GM12878 (cell line): ENCODE measurements at regions not wholly inside any gene's neighbourhood (a gene's known extent, or its start where the extent isn't known, plus 50 kb on each side); places are given as distances from the start of the nearest gene placed in this dataset.

Experiments
- ATAC-seq: fragments of 200-7000 bp; cut with Tn5 transposase; 3 replicates; pipeline ENCODE4 v1.9.1; 2020; ENCODE audit warnings: mild to moderate bottlenecking, moderate library complexity
- BruUV-seq: library from RNA; stranded (reverse); fragments of 400-500 nt; replicated peaks from 2 replicates; lab custom pipeline; 2021; lab: Mats Ljungman, UMichigan
- CTCF ChIA-PET: fragments of 300-600 bp; sonication (Branson Sonifier 250); formaldehyde crosslinking; extraction: SDS; loops from one replicate; lab custom pipeline; 2021; ENCODE audit warnings: inconsistent platforms; lab: Yijun Ruan, JAX
- POLR2A ChIA-PET: fragments of 350-600 bp; formaldehyde crosslinking; extraction: SDS; loops from one replicate; lab custom pipeline; 2021; ENCODE audit warnings: inconsistent platforms; lab: Charles Lee
- RAD21 ChIA-PET: fragments of 300-600 bp; sonication (Branson Sonifier 250); formaldehyde crosslinking; loops from one replicate; lab custom pipeline; 2023; ENCODE audit warnings: antibody characterized with exemption; ENCODE audit not compliant: unreplicated experiment; lab: Charles Lee
- SMC1A ChIA-PET: fragments of 300-600 bp; sonication (Branson Sonifier 250); formaldehyde crosslinking; loops from one replicate; lab custom pipeline; 2023; ENCODE audit not compliant: unreplicated experiment, uncharacterized antibody; lab: Charles Lee
- DNase-seq: peaks from one replicate; pipeline ENCODE4 v3.0.0-alpha.2; 2011; ENCODE audit warnings: low read depth, low spot score
- FAIRE-seq: peaks from 3 replicates; lab custom pipeline; 2011; peaks lifted over from hg19 to GRCh38; lab: Jason Lieb, UNC
- H2AFZ ChIP-seq: 2 replicates; pipeline ENCODE4 v1.6.0; 2011; ENCODE audit warnings: low read depth, low read length, control low read depth; ENCODE audit not compliant: control insufficient read depth
- H3K27ac ChIP-seq: 2 replicates; pipeline ENCODE4 v1.5.1; 2011; ENCODE audit warnings: control low read depth; ENCODE audit not compliant: control insufficient read depth, insufficient read depth
- H3K27me3 ChIP-seq, 2 experiments: replicated peaks in 1 of 2; 2 replicates each; pipeline versions ENCODE4 v1.6.0 to v1.6.1; 2011; ENCODE audit warnings: low read length in 1 of 2; ENCODE audit not compliant: control insufficient read depth in 2 of 2, insufficient read depth in 2 of 2
- H3K36me3 ChIP-seq, 2 experiments: 2 replicates each; pipeline ENCODE4 v1.5.1; 2011; ENCODE audit warnings: low read length in 1 of 2; ENCODE audit not compliant: control insufficient read depth in 2 of 2, insufficient read depth in 2 of 2
- H3K4me1 ChIP-seq: 2 replicates; pipeline ENCODE4 v1.6.1; 2011; ENCODE audit warnings: mild to moderate bottlenecking, low read length, moderate library complexity, mixed read lengths; ENCODE audit not compliant: control insufficient read depth, insufficient read depth
- H3K4me2 ChIP-seq: 2 replicates; pipeline ENCODE4 v1.6.0; 2011; ENCODE audit warnings: control low read depth; ENCODE audit not compliant: control insufficient read depth, insufficient read depth
- H3K4me3 ChIP-seq: fragments of 200-600 bp; sonication (generic); 2 replicates; pipeline ENCODE4 v1.5.1; 2016
- H3K79me2 ChIP-seq: 2 replicates; pipeline ENCODE4 v1.6.0; 2011; ENCODE audit warnings: low read length; ENCODE audit not compliant: control insufficient read depth, insufficient read depth
- H3K9ac ChIP-seq: 2 replicates; pipeline ENCODE4 v1.8.0; 2011; ENCODE audit warnings: low read length, control low read depth, mixed read lengths; ENCODE audit not compliant: control insufficient read depth, insufficient read depth
- H3K9me3 ChIP-seq: replicated peaks from 3 replicates; pipeline ENCODE4 v1.5.1; 2011; ENCODE audit warnings: mild to moderate bottlenecking, low read length; ENCODE audit not compliant: control insufficient read depth, insufficient read depth
- H4K20me1 ChIP-seq: 2 replicates; pipeline ENCODE4 v1.6.0; 2011; ENCODE audit not compliant: control insufficient read depth, insufficient read depth
- CBX3 ChIP-seq: fragments of 200-600 bp; sonication (generic); IDR thresholded peaks from 2 replicates; pipeline ENCODE4 v1.6.1; 2016; ENCODE audit warnings: low read depth, borderline replicate concordance
- CHD1 ChIP-seq: IDR thresholded peaks from 2 replicates; pipeline ENCODE4 v1.6.1; 2012; ENCODE audit warnings: low read depth, low read length, improper control_type of control experiment
- FOXK2 ChIP-seq: fragments of 450-650 bp; IDR thresholded peaks from 2 replicates; pipeline ENCODE4 v1.6.1; 2017; ENCODE audit warnings: mild to moderate bottlenecking, moderate library complexity
- GABPA ChIP-seq: IDR thresholded peaks from 2 replicates; pipeline ENCODE4 v1.6.1; 2014; ENCODE audit warnings: antibody characterized with exemption, low read depth, mild to moderate bottlenecking, inconsistent platforms
- HDAC2 ChIP-seq: fragments of 200-600 bp; sonication (generic); IDR thresholded peaks from 2 replicates; pipeline ENCODE4 v1.6.1; 2017
- JUND ChIP-seq: IDR thresholded peaks from 2 replicates; pipeline ENCODE4 v1.6.1; 2012; ENCODE audit warnings: low read depth, mild to moderate bottlenecking, low read length, improper control_type of control experiment, moderate library complexity
- MTA2 ChIP-seq: fragments of 450-650 bp; IDR thresholded peaks from 2 replicates; pipeline ENCODE4 v1.6.1; 2016; ENCODE audit warnings: low read depth, mild to moderate bottlenecking, moderate library complexity
- MYB ChIP-seq: fragments of 150-350 bp; IDR thresholded peaks from 2 replicates; pipeline ENCODE4 v1.6.1; 2014; ENCODE audit warnings: mild to moderate bottlenecking, low read depth, low read length, borderline replicate concordance
- POLR2A ChIP-seq: IDR thresholded peaks from 2 replicates; pipeline ENCODE4 v1.6.1; 2011; ENCODE audit warnings: low read depth, mild to moderate bottlenecking, low read length
- SMARCA5 ChIP-seq: fragments of 450-650 bp; IDR thresholded peaks from 2 replicates; pipeline ENCODE4 v1.6.1; 2017; ENCODE audit warnings: mild to moderate bottlenecking
- SP1 ChIP-seq: IDR thresholded peaks from one replicate; pipeline ENCODE4 v1.6.1; 2011; ENCODE audit warnings: low read depth, low read length
- SREBF1 ChIP-seq: IDR thresholded peaks from 2 replicates; pipeline ENCODE4 v1.6.1; 2012; ENCODE audit warnings: mild to moderate bottlenecking, low read length
- SRF ChIP-seq, 2 experiments: IDR thresholded peaks; 2 replicates each; pipeline ENCODE4 v1.6.1; 2011; ENCODE audit warnings: low read depth in 2 of 2, low read length in 2 of 2, mild to moderate bottlenecking in 1 of 2, moderate library complexity in 1 of 2
- SUPT20H ChIP-seq: IDR thresholded peaks from 2 replicates; pipeline ENCODE4 v1.6.1; 2011; ENCODE audit warnings: low read depth, mild to moderate bottlenecking, low read length, moderate library complexity, borderline replicate concordance; ENCODE audit not compliant: control insufficient read depth
- TCF12 ChIP-seq: IDR thresholded peaks from 2 replicates; pipeline ENCODE4 v1.6.1; 2011; ENCODE audit warnings: low read depth, mild to moderate bottlenecking, low read length
- TCF3 ChIP-seq: IDR thresholded peaks from 2 replicates; pipeline ENCODE4 v1.6.1; 2012; ENCODE audit warnings: low read depth, mild to moderate bottlenecking, low read length, borderline replicate concordance; ENCODE audit not compliant: insufficient read depth
- ZBTB4 ChIP-seq: fragments of 450-650 bp; formaldehyde crosslinking; IDR thresholded peaks from 2 replicates; pipeline ENCODE4 v1.4.0; 2022; ENCODE audit warnings: mild to moderate bottlenecking, moderate library complexity
- ZNF384 ChIP-seq: IDR thresholded peaks from 2 replicates; pipeline ENCODE4 v1.6.1; 2012; ENCODE audit warnings: low read depth, mild to moderate bottlenecking, low read length, improper control_type of control experiment, borderline replicate concordance
- WGBS: methylation state at CpG from one replicate; pipeline ENCODE4 v1.1.6; 2016; ENCODE audit warnings: low lambda C conversion rate; ENCODE audit not compliant: insufficient replicate concordance, insufficient coverage; ENCODE audit errors: missing lambda C conversion rate; 5-methylcytosine and 5-hydroxymethylcytosine counted together
- in situ Hi-C: fragments of 300-500 bp; cut with MboI; formaldehyde crosslinking; loops from 9 replicates; pipeline ENCODE4 v1.14.3; 2018; ENCODE audit warnings: mixed read lengths
- intact Hi-C: fragments of 100-400 bp; cut with micrococcal nuclease; formaldehyde crosslinking; loops from one replicate; pipeline ENCODE4 v1.14.2; 2022; ENCODE audit not compliant: unreplicated experiment
- TF ChIP-seq, protein P1 (sequence below): IDR thresholded peaks from 2 replicates; pipeline ENCODE4 v1.6.1; 2011; ENCODE audit warnings: borderline replicate concordance, low read depth, mild to moderate bottlenecking, moderate library complexity, low read length; ENCODE audit not compliant: insufficient read depth, poor library complexity, severe bottlenecking
- TF ChIP-seq, protein P2 (sequence below): fragments of 450-650 bp; IDR thresholded peaks from 2 replicates; pipeline ENCODE4 v1.6.1; 2017; ENCODE audit warnings: mild to moderate bottlenecking, low read depth, inconsistent platforms; ENCODE audit not compliant: poor library complexity, severe bottlenecking

DNA sequence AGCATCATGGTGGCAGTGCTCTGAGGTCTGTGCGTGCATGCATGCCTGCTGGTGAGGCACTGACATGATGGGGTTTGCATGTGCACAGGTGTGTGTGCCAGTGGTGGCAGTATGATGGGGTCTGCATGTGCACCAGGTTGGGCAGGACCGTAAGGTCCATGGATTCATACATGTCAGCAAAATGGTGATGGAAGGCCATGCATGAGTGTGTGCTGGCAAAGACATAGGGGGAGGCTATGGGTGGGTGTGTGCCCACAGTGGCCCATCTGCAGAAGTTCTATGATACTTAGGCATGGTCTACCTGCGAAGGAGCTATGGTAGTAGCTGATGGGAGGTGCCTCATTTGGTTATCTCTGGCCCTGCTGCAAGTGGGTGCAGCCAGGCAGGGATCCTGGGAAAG is 348.0 kb upstream of the TARS1 start:
- Histone ChIP-seq H3K27ac (no peak overlapping the region), H2AFZ (no peak overlapping the region), H3K27me3 (no peaks in the 10 kb centered on the region), H3K4me3 (no peak overlapping the region), H3K9me3 (no peaks in the 10 kb centered on the region), H4K20me1 (no peaks in the 10 kb centered on the region), H3K4me2 (no peak overlapping the region)
- ChIA-PET RAD21 (no interaction called here), POLR2A (no interaction called here), CTCF (no interaction called here)
- in situ Hi-C loops, result no loop called here
- no peak for FAIRE-seq
- no TSS peak for BruUV-seq
- TF ChIP-seq TCF3 (no peak), SP1 (no peak), TCF12 (no peak), HDAC2 (no peak), CBX3 (no peak), SREBF1 (no peak), FOXK2 (no peak), POLR2A (no peak), GABPA (no peak), MYB (no peak), MTA2 (no peak), SMARCA5 (no peak), ZBTB4 (no peak), SRF (IDR thresholded peaks at IDR 0.05; ENCODE audit: low read depth in 2 of 2, low read length in 2 of 2) (no peak), ZNF384 (no peak), CHD1 (no peak), JUND (no peak), SUPT20H (no peak)
- TF ChIP-seq, protein P1, sequence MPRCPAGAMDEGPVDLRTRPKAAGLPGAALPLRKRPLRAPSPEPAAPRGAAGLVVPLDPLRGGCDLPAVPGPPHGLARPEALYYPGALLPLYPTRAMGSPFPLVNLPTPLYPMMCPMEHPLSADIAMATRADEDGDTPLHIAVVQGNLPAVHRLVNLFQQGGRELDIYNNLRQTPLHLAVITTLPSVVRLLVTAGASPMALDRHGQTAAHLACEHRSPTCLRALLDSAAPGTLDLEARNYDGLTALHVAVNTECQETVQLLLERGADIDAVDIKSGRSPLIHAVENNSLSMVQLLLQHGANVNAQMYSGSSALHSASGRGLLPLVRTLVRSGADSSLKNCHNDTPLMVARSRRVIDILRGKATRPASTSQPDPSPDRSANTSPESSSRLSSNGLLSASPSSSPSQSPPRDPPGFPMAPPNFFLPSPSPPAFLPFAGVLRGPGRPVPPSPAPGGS, result no peak
- TF ChIP-seq, protein P2, sequence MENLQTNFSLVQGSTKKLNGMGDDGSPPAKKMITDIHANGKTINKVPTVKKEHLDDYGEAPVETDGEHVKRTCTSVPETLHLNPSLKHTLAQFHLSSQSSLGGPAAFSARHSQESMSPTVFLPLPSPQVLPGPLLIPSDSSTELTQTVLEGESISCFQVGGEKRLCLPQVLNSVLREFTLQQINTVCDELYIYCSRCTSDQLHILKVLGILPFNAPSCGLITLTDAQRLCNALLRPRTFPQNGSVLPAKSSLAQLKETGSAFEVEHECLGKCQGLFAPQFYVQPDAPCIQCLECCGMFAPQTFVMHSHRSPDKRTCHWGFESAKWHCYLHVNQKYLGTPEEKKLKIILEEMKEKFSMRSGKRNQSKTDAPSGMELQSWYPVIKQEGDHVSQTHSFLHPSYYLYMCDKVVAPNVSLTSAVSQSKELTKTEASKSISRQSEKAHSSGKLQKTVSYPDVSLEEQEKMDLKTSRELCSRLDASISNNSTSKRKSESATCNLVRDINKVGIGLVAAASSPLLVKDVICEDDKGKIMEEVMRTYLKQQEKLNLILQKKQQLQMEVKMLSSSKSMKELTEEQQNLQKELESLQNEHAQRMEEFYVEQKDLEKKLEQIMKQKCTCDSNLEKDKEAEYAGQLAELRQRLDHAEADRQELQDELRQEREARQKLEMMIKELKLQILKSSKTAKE, result no peak
- TF ChIP-seq, all 136 proteins: peak for 0
- intact Hi-C loops, result no loop called here
- WGBS, result 37% methylated on average over 3 of the region's 3 CpGs
- no peaks in the 10 kb centered on the region for H3K36me3 ChIP-seq
- DNase-seq (no peak), ATAC-seq (no peak)
- H3K4me1 ChIP-seq, result no peaks in the 10 kb centered on the region
- no peaks in the 10 kb centered on the region for H3K79me2 ChIP-seq
- H3K9ac ChIP-seq, result no peak overlapping the region
- SMC1A ChIA-PET, result no interaction called here
